ENCODE measurements at regions not wholly inside any gene's neighbourhood (a gene's known extent, or its start where the extent isn't known, plus 50 kb on each side); places are given as distances from the start of the nearest gene placed in this dataset.

GRCh38 chr2:239717319-239717675 is 307.8 kb downstream of the NDUFA10 start:
- TF ChIP-seq CTCF (IDR thresholded peaks at IDR 0.05) = no peak
- TF ChIP-seq EZH2phosphoT487 (IDR thresholded peaks at IDR 0.05) = no peak

Measured in neural progenitor cell (in vitro differentiated cells).